ENCODE measurements at regions not wholly inside any gene's neighbourhood (a gene's known extent, or its start where the extent isn't known, plus 50 kb on each side); places are given as distances from the start of the nearest gene placed in this dataset.

- TF ChIP-seq CTCF (IDR thresholded peaks at IDR 0.05): no peak
- no peak for TF ChIP-seq POLR2A (IDR thresholded peaks at IDR 0.05)
Observed at GRCh38 chr4:62133977-62134376, 933.9 kb downstream of the ADGRL3 start.
